HG03103 (cell line): ENCODE measurements at regions not wholly inside any gene's neighbourhood (a gene's known extent, or its start where the extent isn't known, plus 50 kb on each side); places are given as distances from the start of the nearest gene placed in this dataset.

Experiments used
- ATAC-seq: cut with Tn5 transposase; IDR thresholded peaks from one replicate; pipeline ENCODE4 v1.9.1; 2021; ENCODE audit warnings: low read depth; ENCODE audit not compliant: unreplicated experiment

- no peak for ATAC-seq
Observed at GRCh38 chr2:136251197-136251884, 133.4 kb upstream of the CXCR4 start.

GRCh38 chr2:136250131-136250530 is 132.2 kb upstream of the CXCR4 start:
- no peak for ATAC-seq

GRCh38 chr2:136248907-136249306 is 131.0 kb upstream of the CXCR4 start:
- no peak for ATAC-seq

GRCh38 chr2:136248242-136248641 is 130.3 kb upstream of the CXCR4 start:
- ATAC-seq, result no peak

GRCh38 chr2:136247204-136247950 is 129.4 kb upstream of the CXCR4 start:
- ATAC-seq, result no peak

GRCh38 chr2:136246086-136246669 is 128.2 kb upstream of the CXCR4 start:
- ATAC-seq, result peak; percentile 84

- no peak for ATAC-seq
Observed at GRCh38 chr2:136245211-136245610, 127.3 kb upstream of the CXCR4 start.

GRCh38 chr2:136244536-136244885 is 126.6 kb upstream of the CXCR4 start:
- ATAC-seq, result no peak

GRCh38 chr2:136243638-136244535 is 125.9 kb upstream of the CXCR4 start:
- no peak for ATAC-seq

- ATAC-seq, result no peak
Observed at GRCh38 chr2:136242687-136243277, 124.8 kb upstream of the CXCR4 start.

- no peak for ATAC-seq
Observed at GRCh38 chr2:136242100-136242499, 124.2 kb upstream of the CXCR4 start.

GRCh38 chr2:136239079-136239685 is 121.2 kb upstream of the CXCR4 start:
- ATAC-seq, result no peak

- peak; percentile 85 for ATAC-seq
Observed at GRCh38 chr2:136238286-136239078, 120.5 kb upstream of the CXCR4 start.

- ATAC-seq, result no peak
Observed at GRCh38 chr2:136236019-136236418, 118.1 kb upstream of the CXCR4 start.

- no peak for ATAC-seq
Observed at GRCh38 chr2:136235546-136235945, 117.6 kb upstream of the CXCR4 start.

GRCh38 chr2:136234261-136234660 is 116.3 kb upstream of the CXCR4 start:
- ATAC-seq, result no peak

- ATAC-seq, result no peak
Observed at GRCh38 chr2:136233298-136233697, 115.3 kb upstream of the CXCR4 start.

GRCh38 chr2:136232456-136233172 is 114.7 kb upstream of the CXCR4 start:
- no peak for ATAC-seq

- ATAC-seq, result no peak
Observed at GRCh38 chr2:136230464-136230863, 112.5 kb upstream of the CXCR4 start.
